HG03139 (cell line): ENCODE measurements at regions not wholly inside any gene's neighbourhood (a gene's known extent, or its start where the extent isn't known, plus 50 kb on each side); places are given as distances from the start of the nearest gene placed in this dataset.
"Not testable (repeated sequence)": the region's sequence is repeated elsewhere in the genome, so short reads cannot be mapped to it uniquely, and the experiment has no call there.

Source experiments
- ATAC-seq: cut with Tn5 transposase; IDR thresholded peaks from one replicate; pipeline ENCODE4 v1.9.1; 2021; ENCODE audit not compliant: unreplicated experiment

- no peak for ATAC-seq
These were observed 1219.8 kb downstream of the CDH8 start for GRCh38 chr16:60816461-60816860.

- no peak for ATAC-seq
These were observed 1220.4 kb downstream of the CDH8 start for GRCh38 chr16:60815865-60816264.

- ATAC-seq: no peak
These were observed 1221.2 kb downstream of the CDH8 start for GRCh38 chr16:60815033-60815432.

- no peak for ATAC-seq
These were observed 1224.6 kb downstream of the CDH8 start for GRCh38 chr16:60811657-60812056.

- ATAC-seq: no peak
These were observed 1225.1 kb downstream of the CDH8 start for GRCh38 chr16:60811051-60811608.

- ATAC-seq: no peak
These were observed 1226.0 kb downstream of the CDH8 start for GRCh38 chr16:60810250-60810649.

GRCh38 chr16:60792437-60792836 is 1243.8 kb downstream of the CDH8 start:
- no peak for ATAC-seq

GRCh38 chr16:60788631-60789030 is 1247.6 kb downstream of the CDH8 start:
- no peak for ATAC-seq

- ATAC-seq: no peak
These were observed 1260.0 kb downstream of the CDH8 start for GRCh38 chr16:60776281-60776680.

- no peak for ATAC-seq
These were observed 1265.1 kb downstream of the CDH8 start for GRCh38 chr16:60771138-60771537.

- not testable (repeated sequence) for ATAC-seq
These were observed 1265.9 kb downstream of the CDH8 start for GRCh38 chr16:60770384-60770783.

GRCh38 chr16:60763869-60764268 is 1272.4 kb downstream of the CDH8 start:
- ATAC-seq: no peak

GRCh38 chr16:60755907-60756306 is 1280.3 kb downstream of the CDH8 start:
- ATAC-seq: no peak

- ATAC-seq: no peak
These were observed 1287.9 kb downstream of the CDH8 start for GRCh38 chr16:60748366-60748765.

- ATAC-seq: no peak
These were observed 1292.0 kb downstream of the CDH8 start for GRCh38 chr16:60744198-60744597.

- no peak for ATAC-seq
These were observed 1294.4 kb downstream of the CDH8 start for GRCh38 chr16:60741810-60742209.

GRCh38 chr16:60739737-60740683 is 1296.2 kb downstream of the CDH8 start:
- no peak for ATAC-seq

- ATAC-seq: no peak
These were observed 1304.7 kb downstream of the CDH8 start for GRCh38 chr16:60731329-60732050.

- ATAC-seq: no peak
These were observed 1307.2 kb downstream of the CDH8 start for GRCh38 chr16:60729051-60729450.

GRCh38 chr16:60727851-60728250 is 1308.4 kb downstream of the CDH8 start:
- no peak for ATAC-seq

- no peak for ATAC-seq
These were observed 1316.2 kb downstream of the CDH8 start for GRCh38 chr16:60720060-60720459.

GRCh38 chr16:60717808-60718207 is 1318.4 kb downstream of the CDH8 start:
- ATAC-seq: no peak
